Cerebellar cortex (tissue), 1 donor: ENCODE measurements at regions not wholly inside any gene's neighbourhood (a gene's known extent, or its start where the extent isn't known, plus 50 kb on each side); places are given as distances from the start of the nearest gene placed in this dataset.
A peak's percentile ranks its signal among the peaks of the same experiment; 100 is the strongest.
"Not testable (repeated sequence)": the region's sequence is repeated elsewhere in the genome, so short reads cannot be mapped to it uniquely, and the experiment has no call there.

Experiments
- DNase-seq: peaks from one replicate; pipeline ENCODE4 v3.0.0-alpha.2; 2015; ENCODE audit warnings: low spot score

- DNase-seq: no peak
Measured at GRCh38 chr2:3899536-3900155, 196.3 kb downstream of the DCDC2C start.

- DNase-seq: no peak
Measured at GRCh38 chr2:3902131-3902530, 198.8 kb downstream of the DCDC2C start.

- no peak for DNase-seq
Measured at GRCh38 chr2:3904061-3904460, 200.7 kb downstream of the DCDC2C start.

GRCh38 chr2:3908498-3908897 lies 205.1 kb downstream of the DCDC2C start:
- DNase-seq: not testable (repeated sequence)

- no peak for DNase-seq
Measured at GRCh38 chr2:3911882-3912455, 208.6 kb downstream of the DCDC2C start.

- no peak for DNase-seq
Measured at GRCh38 chr2:3913166-3913565, 209.8 kb downstream of the DCDC2C start.

GRCh38 chr2:3914241-3914640 lies 210.9 kb downstream of the DCDC2C start:
- no peak for DNase-seq

GRCh38 chr2:3927031-3927430 lies 223.7 kb downstream of the DCDC2C start:
- no peak for DNase-seq

- no peak for DNase-seq
Measured at GRCh38 chr2:3929374-3929773, 226.0 kb downstream of the DCDC2C start.

- no peak for DNase-seq
Measured at GRCh38 chr2:3930246-3930645, 226.9 kb downstream of the DCDC2C start.

GRCh38 chr2:3940661-3941060 lies 237.3 kb downstream of the DCDC2C start:
- DNase-seq: no peak

GRCh38 chr2:3942841-3943240 lies 239.5 kb downstream of the DCDC2C start:
- DNase-seq: no peak

GRCh38 chr2:3944071-3944470 lies 240.7 kb downstream of the DCDC2C start:
- DNase-seq: no peak

- no peak for DNase-seq
Measured at GRCh38 chr2:3944841-3945240, 241.5 kb downstream of the DCDC2C start.

GRCh38 chr2:3948191-3948590 lies 244.8 kb downstream of the DCDC2C start:
- no peak for DNase-seq

- no peak for DNase-seq
Measured at GRCh38 chr2:3951131-3951954, 248.0 kb downstream of the DCDC2C start.

- no peak for DNase-seq
Measured at GRCh38 chr2:3952866-3953516, 249.6 kb downstream of the DCDC2C start.

- DNase-seq: no peak
Measured at GRCh38 chr2:3954261-3954660, 250.9 kb downstream of the DCDC2C start.

GRCh38 chr2:3956406-3956805 lies 253.0 kb downstream of the DCDC2C start:
- no peak for DNase-seq

- no peak for DNase-seq
Measured at GRCh38 chr2:3956892-3957291, 253.5 kb downstream of the DCDC2C start.

GRCh38 chr2:3958465-3958864 lies 255.1 kb downstream of the DCDC2C start:
- DNase-seq: no peak

GRCh38 chr2:3958969-3959368 lies 255.6 kb downstream of the DCDC2C start:
- DNase-seq: no peak

- DNase-seq: peak; percentile 14
Measured at GRCh38 chr2:3959372-3959771, 256.0 kb downstream of the DCDC2C start.
